HG03439 (cell line): ENCODE measurements at regions not wholly inside any gene's neighbourhood (a gene's known extent, or its start where the extent isn't known, plus 50 kb on each side); places are given as distances from the start of the nearest gene placed in this dataset.
"Not testable (repeated sequence)": the region's sequence is repeated elsewhere in the genome, so short reads cannot be mapped to it uniquely, and the experiment has no call there.

Experiments
- ATAC-seq: cut with Tn5 transposase; IDR thresholded peaks from one replicate; pipeline ENCODE4 v1.9.1; 2021; ENCODE audit warnings: mild to moderate bottlenecking, moderate library complexity; ENCODE audit not compliant: unreplicated experiment

DNA sequence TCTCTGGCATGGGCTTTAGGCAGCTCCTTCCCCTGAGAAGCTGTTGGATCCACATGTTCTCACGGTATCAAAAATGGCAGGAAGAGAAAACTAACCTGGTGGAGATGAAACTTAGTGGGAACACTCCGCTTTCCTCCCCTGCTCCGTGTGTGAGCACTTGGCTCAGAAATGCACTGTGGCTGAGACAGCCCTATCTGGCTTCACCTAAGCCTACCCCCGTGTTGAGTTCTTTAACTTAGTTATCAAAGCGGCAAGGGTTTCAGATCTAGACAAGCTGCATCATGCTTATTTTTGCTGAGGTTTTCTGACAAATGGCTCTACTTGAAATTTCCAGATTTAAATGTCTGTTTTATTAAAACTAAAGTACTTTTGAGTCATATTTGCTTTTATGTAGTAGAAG lies 221.6 kb upstream of the PLGLB2 start:
- ATAC-seq, result not testable (repeated sequence)

DNA sequence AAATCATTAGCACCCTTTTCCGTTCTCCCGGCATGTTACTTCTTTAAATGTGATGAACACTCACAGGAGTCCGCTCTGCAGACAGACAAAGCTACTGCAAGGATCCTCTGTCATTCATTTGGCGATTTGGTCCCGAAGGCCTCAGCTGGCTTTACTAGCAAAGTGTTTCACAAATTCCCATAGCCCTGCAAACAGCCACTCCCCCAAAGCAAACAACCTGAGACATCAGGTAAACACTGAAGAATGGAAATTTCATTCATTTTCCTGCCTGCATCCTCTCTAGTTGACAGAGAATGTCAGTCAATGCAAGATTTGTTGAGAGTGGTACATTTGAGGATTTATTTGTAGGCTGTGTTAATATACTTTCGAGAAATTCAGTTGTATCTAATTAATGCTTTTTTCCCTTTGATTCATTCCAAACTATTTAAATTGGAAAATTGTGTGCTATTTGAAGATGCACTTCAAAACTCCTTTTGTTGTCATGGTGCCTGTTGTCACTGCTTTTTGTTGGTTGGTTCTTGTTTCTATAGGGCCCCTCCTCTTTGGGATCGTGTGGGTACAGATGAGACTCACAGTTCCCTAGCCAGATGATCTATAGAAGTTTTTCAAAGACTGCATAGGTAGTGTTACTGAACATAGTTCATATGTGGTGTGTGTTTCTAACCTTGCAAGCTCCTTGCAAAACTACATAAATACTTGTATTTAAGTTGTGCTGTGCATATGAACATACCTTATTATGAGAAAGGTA lies 215.7 kb upstream of the PLGLB2 start:
- not testable (repeated sequence) for ATAC-seq

DNA sequence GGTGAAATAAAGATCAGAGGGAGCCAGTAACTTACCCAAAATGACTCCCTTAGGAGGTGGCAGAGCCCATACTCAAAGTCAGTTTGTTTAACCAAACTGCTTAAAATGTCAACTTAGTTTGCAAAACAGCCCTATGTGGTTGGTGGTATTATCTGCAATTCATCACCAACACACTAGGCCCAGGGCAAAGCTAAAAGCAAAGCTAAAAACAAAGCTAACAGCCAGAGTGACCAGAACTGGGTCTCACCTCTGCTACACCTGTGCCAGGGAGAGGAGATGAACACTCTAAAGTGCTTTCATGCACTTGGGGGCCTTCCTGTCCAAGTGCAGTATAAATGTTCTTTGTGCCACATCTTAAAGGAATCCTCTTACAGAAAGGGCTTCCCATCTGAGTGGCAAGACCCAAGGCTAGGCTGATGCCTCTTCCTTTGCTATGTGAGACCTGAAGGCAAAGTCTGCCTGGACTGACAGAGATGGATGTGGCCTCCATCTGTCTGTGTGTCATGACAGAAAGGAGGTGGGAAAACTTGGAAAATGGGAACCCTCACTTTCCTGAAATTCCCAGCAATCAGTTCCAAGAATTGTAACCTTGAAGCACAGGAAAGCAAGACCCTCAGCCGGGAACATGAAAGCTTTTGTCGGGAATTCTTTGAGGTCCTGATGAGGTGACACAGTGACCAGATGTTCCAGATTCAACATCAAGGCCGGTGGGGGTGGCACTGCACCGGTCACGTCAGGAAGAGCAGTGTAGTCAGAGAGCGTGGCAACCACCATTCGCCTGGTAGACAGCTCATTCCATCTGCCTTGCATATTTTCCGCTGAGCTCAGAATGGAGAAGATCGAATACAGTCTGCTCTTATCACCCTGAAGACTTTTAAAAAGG lies 214.3 kb upstream of the PLGLB2 start:
- not testable (repeated sequence) for ATAC-seq

DNA sequence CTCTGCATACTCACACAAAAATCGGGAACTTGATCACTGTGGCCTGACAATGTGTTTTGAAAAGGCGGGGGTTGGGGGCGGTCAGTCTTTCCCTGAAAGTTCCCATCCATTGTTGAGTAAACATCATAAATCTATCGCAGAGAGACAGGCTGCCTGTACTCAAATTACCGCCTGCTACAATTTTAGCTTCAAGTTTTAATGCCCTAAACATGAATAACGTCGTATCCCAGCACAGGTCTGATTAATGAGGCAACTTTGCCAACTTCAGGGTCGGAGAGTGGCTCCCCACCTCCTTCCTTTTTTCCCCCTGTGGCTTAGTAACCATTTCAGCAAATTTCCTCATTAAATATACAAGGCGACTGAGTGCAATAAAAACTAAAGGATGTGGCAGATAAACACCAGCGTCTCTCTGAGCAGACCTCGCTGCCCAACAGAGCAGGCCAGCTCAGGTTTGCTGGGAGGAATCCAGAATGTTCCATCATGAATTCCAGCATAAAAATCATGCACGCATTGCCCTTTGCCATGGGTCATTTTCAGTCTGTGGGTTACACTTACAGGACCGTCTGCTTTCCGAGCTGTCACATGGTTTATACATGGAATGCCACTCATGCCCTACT lies 213.5 kb upstream of the PLGLB2 start:
- not testable (repeated sequence) for ATAC-seq

DNA sequence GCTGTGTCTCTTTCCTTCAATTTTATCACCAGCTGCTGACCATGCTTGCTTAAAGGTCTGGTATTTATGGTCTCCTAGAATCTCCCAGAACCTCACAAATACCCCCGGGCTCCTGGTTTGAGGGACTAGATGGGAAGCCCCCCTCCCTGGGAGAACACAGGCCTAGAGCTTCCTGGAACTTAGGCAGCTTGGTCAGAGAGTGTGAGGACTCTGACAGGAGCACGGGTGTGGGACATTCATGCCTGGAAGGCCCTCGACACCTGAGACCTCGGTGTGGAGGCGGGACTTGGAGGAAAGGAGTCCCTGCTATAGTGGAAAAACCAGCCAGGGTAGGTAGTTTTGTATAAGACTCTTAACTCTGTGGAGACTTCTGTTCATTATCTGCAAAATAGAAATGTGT lies 211.5 kb upstream of the PLGLB2 start:
- not testable (repeated sequence) for ATAC-seq

DNA sequence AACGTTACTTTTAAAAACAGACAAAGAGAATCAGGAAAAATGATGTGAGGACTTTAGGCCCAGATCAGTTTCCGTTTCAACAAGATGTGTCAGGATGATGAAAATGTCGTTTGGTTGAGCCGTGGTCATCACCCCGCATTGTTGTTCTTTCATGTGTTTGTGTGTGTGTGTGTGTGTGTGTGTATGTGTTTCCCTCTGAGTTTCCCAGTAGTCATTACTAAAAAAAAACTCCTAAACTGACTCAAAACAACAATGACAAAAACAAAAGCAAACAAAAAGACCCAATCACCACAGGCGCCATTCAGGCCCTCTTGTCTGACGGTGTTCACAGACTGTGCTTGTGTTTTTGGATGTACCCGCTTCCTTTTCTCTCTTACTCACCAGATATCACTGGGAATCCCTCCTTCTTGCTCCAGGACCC lies 210.6 kb upstream of the PLGLB2 start:
- ATAC-seq, result not testable (repeated sequence)

DNA sequence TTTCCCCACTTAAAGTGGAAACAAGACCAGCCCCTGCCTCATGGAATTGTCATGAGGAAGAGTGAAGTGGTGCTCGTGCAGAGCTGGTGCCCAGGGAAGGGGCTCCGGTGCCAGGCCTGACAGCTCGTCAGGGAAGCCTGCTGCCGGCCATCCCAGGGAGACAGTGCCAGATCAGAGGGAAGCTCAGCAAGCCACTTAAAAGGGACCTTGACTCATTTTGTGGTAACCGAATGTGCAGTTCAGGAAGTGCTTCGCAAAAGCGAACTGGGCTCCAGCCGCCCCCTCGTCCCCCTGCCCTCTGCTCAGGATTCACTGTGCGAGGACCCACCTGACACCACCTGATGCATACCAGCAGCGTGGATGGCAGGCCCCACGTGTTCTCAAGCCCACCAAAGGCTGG lies 209.6 kb upstream of the PLGLB2 start:
- not testable (repeated sequence) for ATAC-seq

DNA sequence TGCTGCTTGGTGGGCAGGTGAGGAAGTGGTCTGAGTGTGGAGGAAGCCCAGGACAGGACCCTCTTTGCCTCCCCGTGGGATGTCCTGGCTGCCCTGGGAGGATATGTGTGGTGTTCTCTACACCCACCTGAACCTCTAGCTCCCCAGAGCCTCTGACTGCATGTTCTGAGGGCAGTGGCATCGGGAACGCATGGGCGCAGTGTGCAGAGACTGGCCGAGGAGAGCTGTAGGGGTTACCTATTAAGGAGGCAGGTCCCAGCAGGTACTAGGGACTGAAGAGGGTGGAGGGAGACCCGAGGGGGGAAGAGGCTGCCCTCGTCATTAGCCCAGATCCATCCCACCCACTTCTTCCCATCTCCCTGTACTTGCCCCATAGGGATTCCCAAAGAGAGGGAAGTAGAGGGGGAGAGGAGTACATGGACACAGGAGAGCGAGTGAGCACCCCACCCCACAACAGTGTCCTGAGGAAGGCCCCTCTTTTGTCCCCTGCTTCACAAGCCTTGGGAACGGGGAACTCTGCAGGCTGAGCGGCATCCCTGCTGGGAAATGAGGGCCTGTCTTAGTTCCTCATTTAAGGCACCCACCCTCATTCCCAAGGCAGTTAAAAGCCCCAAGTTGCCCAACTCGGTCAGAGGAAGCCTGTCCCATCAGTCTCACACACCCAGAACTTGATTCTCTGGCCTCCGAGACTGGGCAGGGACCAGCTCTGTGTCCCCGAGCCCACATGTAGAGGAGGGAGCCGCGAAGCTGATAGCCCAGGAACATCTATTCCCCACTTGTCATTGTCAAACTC lies 208.5 kb upstream of the PLGLB2 start:
- ATAC-seq, result not testable (repeated sequence)

DNA sequence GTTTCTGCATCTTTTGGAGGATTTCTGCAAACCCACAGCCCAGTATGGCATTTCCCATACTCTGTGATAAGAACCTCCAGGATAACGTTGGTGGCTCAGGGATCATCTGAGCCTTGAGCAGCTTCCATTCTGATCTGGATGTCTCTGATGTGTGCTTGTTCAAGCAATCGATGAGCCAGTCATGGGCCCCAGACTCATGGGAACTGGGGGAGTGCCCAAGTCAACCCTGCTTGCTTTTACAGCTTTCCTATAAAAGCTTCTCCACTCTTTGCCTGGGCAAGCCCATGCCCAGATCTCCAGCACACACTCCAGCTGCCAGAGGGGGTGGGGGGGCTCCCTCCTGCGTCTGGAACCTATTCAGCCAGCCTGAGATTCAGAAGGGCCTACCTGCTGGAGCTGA lies 207.6 kb upstream of the PLGLB2 start:
- not testable (repeated sequence) for ATAC-seq

DNA sequence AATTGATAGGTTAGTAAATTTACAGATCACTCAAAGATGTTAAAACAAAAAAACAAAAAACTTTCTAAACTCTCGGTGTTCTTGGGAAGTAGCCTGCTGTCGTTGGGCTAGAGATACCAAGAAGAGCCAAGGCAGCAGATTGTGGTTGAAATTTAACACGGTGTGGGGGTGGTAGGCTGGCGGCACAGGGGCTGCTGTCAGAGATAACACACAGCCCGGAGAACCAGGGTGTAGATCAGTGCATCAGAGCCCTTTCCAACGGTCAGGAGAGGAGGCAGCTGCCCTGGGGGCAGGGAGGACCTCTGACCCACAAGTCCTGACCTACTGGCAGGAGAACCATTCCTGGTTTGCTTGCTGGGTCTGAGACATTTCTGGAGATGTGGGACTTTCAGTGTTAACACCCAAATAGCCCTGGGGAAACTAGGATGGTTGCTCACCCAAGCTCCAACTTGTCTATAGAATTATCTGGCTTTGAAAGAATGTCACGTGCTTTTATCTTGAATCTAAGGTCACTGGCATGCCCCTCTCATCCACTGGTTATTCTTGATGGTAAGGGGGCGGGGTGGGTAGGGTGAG lies 205.2 kb upstream of the PLGLB2 start:
- ATAC-seq, result not testable (repeated sequence)

DNA sequence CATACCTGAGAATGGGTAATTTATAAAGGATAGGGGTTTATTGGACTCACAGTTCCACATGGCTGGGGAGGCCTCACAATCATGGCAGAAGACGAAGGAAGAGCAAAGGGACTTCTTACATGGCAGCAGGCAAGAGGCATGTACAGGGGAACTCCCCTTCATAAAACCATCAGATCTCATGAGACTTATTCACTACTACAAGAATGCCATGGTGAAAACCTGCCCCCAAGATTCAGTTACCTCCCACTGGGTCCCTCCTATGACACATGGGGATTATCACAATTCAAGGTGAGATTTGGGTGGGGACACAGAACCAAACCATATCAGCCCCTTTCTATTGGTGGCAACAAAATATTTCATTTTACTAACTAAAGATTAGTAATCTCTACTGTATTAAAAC lies 204.1 kb upstream of the PLGLB2 start:
- ATAC-seq, result not testable (repeated sequence)

DNA sequence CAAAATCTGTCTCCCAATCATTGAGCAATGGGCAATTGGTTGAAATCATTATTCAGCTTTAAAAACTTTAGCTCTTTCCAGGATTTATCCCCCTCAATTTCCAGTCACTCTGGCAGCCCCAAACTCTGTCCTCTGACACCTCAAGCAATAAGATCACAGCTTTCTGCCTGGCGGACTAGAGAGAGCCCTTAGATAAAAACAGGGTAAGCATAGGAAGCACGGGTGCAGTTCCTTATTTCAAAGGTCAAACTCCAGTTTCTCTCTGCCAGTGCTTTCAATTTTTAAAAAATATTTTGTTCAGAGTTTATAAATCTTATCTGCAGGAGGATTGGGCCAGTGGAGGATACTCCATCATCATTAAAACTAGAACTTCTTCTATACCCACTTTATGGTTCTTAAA lies 200.8 kb upstream of the PLGLB2 start:
- not testable (repeated sequence) for ATAC-seq

DNA sequence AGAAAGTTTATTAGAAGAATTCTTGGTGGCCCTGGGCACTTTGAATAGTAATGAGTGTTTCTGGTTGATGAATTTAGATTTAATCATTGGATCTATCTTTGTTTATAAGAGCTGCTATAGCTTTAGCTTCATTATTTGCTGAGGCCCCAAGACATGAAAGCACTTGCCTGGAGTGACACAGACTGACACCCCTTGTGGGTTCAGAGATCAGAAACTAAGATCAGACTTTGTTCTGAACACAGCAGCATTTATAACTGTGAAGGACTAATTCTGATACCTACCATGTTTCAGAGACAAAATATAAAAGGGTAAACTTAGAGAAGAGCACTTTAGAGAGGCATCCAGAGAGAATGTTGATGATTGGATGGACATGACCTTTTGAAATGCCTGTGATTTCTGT lies 199.9 kb upstream of the PLGLB2 start:
- not testable (repeated sequence) for ATAC-seq

DNA sequence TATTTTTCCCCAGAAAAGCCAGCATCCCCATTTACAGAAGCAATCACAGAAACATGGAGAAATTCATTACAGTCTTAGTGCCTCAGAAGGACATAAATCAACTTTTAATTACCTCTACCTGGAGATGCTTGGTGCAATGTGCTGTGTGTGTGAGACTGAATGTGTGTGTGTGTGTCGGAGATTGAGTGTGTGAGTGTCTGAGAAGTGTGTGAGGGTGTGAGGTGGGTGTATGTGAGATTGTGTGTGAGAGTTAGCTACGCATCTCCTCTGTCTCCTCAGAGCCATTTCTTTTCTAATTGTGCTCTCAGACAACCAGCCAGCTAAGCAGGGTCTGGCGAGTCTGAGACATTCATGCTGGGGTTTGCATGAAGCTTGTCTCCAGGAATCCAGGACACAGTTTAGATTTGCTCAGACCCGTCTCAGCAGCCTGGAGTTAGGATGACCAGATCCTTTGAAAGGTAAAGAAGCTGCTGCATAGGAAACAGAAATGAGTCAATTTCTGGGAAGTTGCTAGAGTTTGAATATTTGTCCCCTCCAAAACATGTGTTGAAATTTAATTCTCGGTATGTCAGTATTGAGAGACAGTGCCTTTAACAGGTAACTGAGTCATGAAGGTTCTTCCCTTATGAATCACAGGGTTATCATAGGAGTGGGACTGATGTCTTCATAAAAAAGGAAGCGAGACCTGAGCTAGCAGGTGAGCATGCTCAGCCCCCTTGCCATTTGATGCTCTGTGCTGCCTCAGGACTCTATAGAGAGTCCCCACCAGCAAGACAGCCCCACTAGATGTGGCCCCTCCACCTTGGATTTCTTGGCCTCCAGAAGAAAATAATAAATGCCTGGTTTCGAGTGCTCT lies 199.0 kb upstream of the PLGLB2 start:
- not testable (repeated sequence) for ATAC-seq

DNA sequence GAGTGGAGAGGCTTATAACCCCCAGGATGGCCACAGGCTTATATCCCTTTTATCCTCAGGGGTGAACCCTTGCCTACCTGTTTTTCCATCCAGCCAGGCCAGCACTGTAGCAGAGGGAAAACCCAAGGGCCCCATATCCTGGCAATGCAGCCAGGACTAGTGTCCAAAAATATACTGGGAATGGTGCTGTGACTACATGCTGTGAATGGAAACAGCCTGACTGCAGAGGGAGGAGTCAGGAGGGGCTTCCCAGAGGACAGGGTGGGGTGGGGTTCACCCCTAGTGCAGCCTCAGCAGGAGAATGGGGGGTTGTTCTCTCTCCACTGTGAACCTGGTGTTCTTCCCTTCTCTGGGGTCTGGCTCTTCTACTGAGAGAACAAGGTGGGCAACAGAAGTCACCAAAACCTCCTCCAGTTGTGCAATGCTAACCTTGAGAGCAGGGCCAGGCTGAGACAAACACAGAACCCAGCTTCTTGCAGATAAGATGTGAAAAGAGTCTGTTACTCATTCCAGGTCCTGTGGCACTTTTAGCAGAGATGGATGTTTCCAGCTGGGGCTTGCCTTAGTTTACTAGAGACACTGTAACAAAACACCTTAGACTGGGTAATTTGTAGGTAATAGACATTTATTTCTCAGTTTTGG lies 198.2 kb upstream of the PLGLB2 start:
- ATAC-seq, result not testable (repeated sequence)

DNA sequence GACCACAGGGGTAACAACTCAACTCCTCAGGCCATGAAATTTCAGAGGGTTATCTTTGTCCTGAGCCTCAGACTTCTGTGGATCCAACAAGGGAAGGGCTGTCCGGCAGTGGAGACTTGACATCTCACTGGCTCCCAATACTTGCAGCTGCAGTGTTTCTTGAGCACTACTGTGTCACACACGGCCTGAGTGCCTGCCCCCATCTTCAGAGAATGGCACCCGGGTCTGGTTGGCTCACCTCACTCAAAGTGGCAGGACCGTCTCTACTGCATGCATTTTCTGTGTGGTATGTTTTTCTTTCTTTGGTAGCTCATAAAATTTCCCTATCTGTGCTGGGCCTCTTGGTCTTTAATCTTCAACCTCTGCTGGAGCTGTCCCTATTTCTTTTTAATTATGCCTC lies 193.2 kb upstream of the PLGLB2 start:
- not testable (repeated sequence) for ATAC-seq

DNA sequence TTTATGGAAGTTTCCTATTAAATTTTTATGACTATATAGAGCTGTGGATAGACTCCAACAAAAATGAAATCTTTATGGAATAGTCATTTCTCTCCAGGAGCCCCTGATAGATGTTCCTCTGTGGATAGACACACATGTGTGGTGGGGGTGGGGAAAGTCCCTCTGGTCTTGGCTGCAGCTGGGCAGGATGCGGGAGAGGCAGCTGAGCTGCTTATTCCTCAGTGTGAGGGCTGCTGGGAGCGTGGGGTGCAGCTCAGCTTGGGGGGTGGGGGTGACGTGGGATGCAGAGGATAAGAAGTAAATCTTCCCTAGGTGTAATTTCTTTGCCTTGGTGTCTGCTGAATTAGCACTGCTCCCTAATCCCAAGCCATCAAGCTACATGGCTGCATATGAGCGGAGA lies 192.8 kb upstream of the PLGLB2 start:
- not testable (repeated sequence) for ATAC-seq

DNA sequence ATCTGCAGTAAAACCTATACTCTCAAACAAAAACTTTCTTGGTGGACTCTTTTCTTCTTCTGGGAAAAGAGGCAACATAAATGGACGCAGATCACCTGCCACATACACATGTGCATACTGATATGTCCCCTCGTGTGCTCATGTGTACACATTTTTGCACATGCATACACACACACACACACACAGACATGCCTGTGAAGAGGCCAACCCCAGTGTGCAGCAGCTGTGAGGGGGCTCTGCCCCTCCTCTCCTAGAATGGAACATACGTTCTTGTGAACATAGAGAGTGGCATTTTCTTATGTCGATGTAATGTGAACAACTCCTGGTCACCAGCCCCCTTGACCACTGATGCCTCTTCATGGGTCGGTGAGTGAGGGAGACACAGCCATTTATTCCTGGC lies 188.9 kb upstream of the PLGLB2 start:
- not testable (repeated sequence) for ATAC-seq

DNA sequence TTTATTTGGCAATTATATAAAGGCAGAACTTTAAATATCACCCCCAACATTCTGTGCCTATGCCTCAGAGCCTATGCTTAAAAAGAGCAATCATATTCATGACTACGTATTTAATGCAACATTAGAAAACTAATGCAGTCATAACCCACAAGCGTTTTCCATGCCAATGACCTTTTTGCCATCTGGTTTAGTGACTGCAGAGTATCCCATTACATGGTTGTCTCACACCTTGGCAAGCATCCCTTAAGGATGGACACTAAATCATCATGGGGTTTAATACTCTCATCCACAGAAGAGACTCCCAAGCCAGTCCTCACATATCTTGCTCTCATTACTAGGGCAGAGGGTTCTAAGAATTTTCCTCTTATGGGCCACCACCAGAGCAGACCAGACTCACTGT lies 188.2 kb upstream of the PLGLB2 start:
- not testable (repeated sequence) for ATAC-seq
